ENCODE measurements at regions not wholly inside any gene's neighbourhood (a gene's known extent, or its start where the extent isn't known, plus 50 kb on each side); places are given as distances from the start of the nearest gene placed in this dataset.
"Not testable (repeated sequence)": the region's sequence is repeated elsewhere in the genome, so short reads cannot be mapped to it uniquely, and the experiment has no call there.

DNA sequence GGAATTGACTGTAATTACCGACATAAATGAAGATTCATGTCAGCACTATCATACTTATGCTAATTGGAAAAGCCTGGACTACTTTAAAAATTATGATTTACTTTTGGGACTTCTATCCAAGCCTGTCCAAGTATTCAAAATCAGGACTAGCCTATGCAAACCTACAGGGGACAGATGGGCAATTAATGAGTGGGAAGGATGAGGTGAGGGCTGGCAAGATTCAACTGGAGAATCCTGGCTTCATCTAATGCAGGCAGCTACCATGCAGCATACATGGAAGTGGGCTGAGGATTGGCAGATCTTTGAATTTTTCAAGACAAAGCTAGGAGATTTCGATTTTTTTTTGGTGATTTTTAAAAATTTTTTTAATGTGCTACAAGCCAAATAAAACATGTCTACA is 532.6 kb downstream of the CSNK1G3 start:
- no peak for DNase-seq (ENCODE audit: low read depth)

DNA sequence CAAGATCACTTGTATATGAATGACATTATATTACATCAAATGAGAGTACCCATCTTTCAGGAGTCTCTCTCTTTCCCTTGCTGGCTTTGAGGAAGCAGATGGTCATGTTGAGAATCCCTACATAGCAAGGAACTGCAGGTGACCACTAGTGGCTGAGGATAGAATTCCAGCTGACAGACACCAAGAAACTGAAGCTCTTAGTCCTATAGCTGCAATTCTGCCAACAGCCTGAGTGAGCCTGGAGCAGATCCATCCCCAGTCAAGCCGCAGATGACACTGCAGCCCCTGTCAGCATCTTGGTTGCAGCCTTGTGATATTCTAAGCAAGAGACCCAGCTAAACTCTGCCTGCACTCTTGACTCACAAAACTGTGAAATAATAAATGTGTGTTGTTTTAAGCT is 531.5 kb downstream of the CSNK1G3 start:
- DNase-seq (ENCODE audit: low read depth): no peak

GRCh38 chr5:124040799-124041198 is 528.8 kb downstream of the CSNK1G3 start:
- DNase-seq (ENCODE audit: low read depth): peak; percentile 31

DNA sequence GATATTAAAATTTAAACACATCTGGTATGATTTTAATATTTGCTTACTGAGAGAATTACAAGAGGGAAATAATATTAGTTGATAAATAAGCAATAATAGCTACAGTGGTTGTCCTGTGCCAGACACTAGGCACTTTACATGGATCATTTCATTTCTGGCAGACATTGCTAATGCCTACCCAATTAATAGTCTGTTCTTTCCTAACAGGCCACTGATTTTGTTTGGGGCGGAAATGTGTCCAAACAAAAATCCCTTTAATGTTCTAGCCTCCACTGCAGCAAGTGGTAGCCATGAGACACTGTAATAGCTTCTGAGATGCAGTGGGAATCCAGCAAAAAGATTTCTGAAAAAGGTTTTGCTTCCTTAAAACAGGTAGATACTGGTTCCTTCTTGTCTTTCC is 527.4 kb downstream of the CSNK1G3 start:
- no peak for DNase-seq (ENCODE audit: low read depth)

DNA sequence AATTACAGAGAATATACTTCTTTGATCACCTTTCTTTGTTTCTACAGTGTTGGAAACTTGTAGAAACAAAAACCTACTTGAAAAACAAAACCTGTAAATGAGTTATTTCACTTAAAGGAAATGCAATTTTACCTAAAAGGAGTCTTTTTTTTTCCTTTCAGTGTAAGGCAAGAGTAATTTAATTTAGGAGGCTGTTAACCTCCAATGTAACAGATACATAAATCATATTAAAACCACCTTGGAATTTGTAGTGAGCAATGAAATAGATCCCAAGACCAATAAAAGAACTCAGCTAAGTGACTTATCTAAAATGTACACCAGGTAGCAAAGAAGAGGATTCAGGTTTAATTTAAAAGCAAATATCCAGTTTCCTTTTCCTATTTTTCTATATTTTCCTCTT is 524.8 kb downstream of the CSNK1G3 start:
- DNase-seq (ENCODE audit: low read depth): no peak

DNA sequence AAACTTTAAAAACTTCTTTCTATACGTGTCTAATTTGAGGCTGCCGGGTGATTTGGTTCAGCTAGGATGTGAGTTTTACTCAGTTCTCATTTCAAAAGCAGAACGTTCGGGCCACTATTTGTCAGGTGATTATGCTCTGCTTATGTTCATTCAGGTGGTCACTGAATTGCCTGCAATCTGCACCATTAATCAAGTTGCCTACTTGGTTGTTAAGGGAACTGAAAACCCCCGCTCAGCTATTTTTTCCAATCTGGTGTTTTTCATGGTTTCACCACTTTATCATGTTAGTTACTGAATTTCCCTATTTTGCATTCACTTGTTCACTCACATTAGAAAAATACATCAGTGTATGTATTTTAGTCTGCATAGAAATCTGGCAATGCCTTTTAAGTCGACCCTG is 523.0 kb downstream of the CSNK1G3 start:
- no peak for DNase-seq (ENCODE audit: low read depth)

DNA sequence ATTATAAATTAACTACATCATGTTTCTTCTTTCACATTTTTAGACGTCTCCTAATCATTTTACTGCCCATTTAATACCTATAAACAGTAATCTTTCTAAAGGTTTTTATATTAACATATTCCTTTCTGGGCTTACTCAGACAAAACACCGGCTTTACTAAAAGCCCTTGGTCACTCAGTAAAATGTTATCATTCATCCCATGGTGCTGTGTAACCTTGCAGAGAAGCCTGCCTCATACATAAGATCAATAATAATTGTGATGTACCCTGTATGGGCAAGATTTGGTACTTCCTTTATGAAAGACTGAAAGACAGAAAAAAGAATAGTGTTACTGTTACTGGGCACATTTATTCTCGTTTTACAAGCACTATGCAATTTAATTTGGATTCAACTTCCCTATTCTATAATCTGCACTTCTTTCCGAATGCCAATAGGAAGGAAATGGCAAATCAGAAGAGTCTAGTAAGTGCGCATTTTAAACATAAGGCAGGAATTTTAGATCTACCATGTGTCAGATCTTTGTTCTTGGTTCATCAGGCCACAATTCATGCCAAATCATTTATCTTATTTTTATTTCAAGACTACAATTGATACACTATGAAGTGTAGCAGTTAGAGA is 522.2 kb downstream of the CSNK1G3 start:
- DNase-seq (ENCODE audit: low read depth): no peak

GRCh38 chr5:124030043-124030491 is 518.1 kb downstream of the CSNK1G3 start:
- DNase-seq (ENCODE audit: low read depth): no peak

DNA sequence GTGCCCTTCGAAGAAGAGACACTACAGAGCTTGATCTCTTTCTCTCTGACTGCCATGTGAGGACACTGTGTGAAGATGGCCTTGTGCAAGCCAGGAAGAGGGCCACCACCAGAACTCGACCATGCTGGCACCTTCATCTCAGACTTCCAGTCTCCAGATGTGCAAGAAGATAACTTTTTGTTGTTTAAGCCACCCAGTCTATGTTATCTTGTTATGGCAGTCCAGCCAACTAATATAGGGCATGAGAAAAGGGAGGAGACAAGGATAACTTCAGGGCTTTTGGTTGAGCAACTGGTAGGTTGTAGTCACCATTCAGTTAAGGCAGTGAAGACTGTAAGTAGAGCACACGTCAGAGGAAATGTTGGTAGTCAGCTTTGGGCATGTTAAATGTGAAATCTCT is 515.5 kb downstream of the CSNK1G3 start:
- DNase-seq (ENCODE audit: low read depth): no peak

GRCh38 chr5:124025306-124025845 is 513.4 kb downstream of the CSNK1G3 start:
- DNase-seq (ENCODE audit: low read depth): peak; percentile 45

DNA sequence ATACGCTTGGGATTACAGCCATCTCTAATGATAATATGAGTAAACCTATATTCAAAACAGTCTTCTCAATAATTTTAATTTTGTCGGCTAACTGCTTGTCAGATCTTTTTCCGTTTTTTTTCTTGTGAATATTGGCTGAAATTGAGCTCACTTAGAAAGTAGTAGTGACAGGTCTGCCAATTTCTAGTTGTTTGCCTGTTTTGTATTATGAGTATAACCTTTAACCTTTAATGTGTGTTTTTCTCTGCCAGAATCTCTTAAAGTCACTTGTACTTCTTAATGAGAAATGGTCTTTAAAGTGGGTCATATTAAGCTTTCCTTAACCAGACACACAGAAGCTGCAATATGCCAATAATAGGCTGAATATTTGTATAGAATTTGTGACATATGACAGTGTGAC is 511.0 kb downstream of the CSNK1G3 start:
- DNase-seq (ENCODE audit: low read depth): no peak

DNA sequence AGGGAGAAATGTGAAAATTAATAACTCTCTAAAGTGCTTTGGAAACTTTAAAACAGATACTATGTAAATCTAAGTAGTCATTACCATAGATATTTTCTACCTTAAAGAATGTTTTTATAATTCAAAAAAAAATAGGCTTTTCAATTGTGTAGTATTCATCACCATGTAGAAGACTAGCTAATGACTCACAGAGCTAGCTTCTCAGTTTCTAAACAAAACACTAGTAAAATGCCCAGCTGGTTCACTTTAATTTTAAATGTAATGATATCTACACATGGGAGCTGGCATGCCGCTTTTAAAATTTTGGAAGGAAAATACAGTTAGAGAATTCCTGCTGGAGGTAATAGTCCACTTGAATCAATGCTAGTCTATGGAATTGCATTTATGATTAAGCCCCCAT is 509.8 kb downstream of the CSNK1G3 start:
- DNase-seq (ENCODE audit: low read depth): no peak

GRCh38 chr5:124021066-124021641 is 509.2 kb downstream of the CSNK1G3 start:
- DNase-seq (ENCODE audit: low read depth): no peak

- DNase-seq (ENCODE audit: low read depth): not testable (repeated sequence)
Observed at GRCh38 chr5:124017321-124017720, 505.3 kb downstream of the CSNK1G3 start.

DNA sequence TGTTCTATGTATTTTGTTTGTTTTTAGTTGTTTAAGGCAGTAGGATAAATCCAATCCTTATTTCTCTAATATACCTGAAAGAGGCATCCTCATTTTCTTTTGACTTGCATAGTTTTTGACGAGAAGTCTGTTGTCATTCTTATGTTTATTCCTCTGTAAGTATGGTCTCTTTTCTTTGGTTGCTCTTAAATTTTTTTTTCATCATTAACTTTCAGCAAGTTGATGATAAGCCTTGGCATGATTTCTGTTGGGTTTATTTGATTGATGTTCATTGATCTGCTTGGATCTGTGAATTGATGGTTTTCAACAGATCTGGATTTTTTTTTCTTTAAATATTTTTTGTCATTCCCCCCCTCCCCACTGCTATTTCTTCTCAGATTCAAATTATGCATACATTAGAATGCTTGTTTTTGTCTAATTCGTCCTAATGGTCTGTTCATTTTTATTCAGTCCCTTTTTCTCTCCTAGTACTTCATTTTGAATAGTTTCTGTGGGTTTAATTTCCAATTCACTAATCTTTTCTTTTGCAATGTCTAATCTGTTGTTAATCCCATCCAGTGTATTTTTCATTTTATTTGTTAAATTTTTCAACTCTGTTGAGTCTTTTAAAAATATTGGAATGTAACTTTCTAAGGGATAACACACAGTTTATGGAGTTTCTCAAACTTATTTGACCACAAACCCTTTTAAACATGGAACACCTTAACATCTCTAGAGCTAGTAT is 495.9 kb downstream of the CSNK1G3 start:
- DNase-seq (ENCODE audit: low read depth): no peak

GRCh38 chr5:124001036-124001615 is 489.1 kb downstream of the CSNK1G3 start:
- no peak for DNase-seq (ENCODE audit: low read depth)

DNA sequence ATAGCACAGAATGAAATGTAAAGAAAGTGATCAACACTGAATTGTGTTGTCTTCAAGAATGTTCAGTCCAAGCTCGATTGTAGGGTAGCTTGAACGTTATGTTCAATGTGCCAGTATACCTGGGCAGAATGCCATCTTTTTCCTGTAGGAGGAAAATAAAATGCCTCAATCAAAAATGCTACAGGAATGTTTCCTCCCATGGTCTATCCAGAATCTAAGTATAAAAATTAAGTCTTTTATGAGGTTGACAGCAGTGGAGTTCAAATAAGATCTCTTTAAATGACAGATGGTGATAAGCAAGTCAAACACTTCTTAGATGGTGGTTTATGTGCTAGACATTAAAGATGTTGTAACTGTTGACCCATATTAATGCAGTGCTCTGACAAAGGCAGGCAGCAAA is 488.6 kb downstream of the CSNK1G3 start:
- no peak for DNase-seq (ENCODE audit: low read depth)

GRCh38 chr5:123997462-123998215 is 485.7 kb downstream of the CSNK1G3 start:
- peak; percentile 35 for DNase-seq (ENCODE audit: low read depth)

DNA sequence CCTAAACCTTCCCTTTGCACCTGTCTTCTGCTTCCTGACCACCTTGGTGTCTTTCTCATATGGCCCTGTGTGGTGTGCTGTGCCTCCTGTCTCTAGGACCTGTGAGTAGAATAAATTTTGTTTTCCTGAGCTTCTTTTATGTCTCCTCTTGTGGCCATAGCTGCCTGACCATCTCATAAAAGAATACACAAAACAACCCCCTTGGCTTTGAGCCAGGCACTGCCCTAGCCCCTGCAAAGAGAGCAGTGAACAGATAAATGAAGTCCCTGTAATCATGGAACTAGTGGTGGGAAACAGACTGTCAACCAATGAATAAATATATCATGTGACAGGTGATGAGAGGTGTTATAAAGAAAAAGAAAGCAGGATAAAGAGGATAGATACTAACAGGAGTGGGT is 485.1 kb downstream of the CSNK1G3 start:
- DNase-seq (ENCODE audit: low read depth): no peak

- DNase-seq (ENCODE audit: low read depth): no peak
Observed at GRCh38 chr5:123992641-123993040, 480.7 kb downstream of the CSNK1G3 start.

DNA sequence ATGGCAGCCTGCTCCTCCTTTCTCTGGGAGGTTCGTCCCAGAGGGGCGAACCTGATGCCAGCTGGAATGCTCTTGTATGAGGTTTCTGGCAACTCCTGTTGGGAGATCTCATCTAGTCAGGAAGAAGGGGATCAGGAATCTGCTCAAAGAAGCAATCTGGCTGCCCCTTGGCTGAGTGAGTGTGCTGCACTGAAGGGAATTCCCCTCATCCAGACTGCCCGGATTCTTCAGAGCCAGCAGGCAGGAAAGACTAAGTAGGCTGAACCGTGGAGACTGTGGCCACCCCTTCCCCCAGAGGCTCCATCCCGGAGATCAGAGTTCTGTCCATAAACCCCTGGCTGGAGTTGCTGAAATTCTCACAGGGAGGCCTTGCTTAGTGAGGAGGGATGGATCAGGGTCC is 476.0 kb downstream of the CSNK1G3 start:
- DNase-seq (ENCODE audit: low read depth): no peak
